HCT116 (cell line): ENCODE measurements at regions not wholly inside any gene's neighbourhood (a gene's known extent, or its start where the extent isn't known, plus 50 kb on each side); places are given as distances from the start of the nearest gene placed in this dataset.

Experiments used
- ATAC-seq: fragments of 200-7000 bp; cut with Tn5 transposase; 2 replicates; pipeline ENCODE4 v1.9.1; 2020; ENCODE audit warnings: mild to moderate bottlenecking, moderate library complexity
- BruUV-seq: library from RNA; stranded (reverse); fragments of 400-500 nt; replicated peaks from 2 replicates; lab custom pipeline; 2021; lab: Mats Ljungman, UMichigan
- CTCF ChIA-PET: fragments of 300-600 bp; sonication (Branson Sonifier 250); formaldehyde crosslinking; loops from one replicate; lab custom pipeline; 2021; ENCODE audit warnings: antibody characterized with exemption; lab: Charles Lee
- POLR2A ChIA-PET: fragments of 300-600, 350-600 bp; sonication (Branson Sonifier 250); formaldehyde crosslinking; loops from one replicate; lab custom pipeline; 2021; ENCODE audit warnings: antibody characterized with exemption; lab: Charles Lee
- RAD21 ChIA-PET, 2 experiments: fragments of 300-600 bp; sonication (Branson Sonifier 250); formaldehyde crosslinking; loops; one replicate each; lab custom pipeline; 2023; ENCODE audit warnings: low total read pairs in 2 of 2; ENCODE audit not compliant: uncharacterized antibody in 2 of 2, unreplicated experiment in 2 of 2, low non-redundant PET in 1 of 2; lab: Charles Lee
- DNase-seq: peaks from one replicate; pipeline ENCODE4 v3.0.0-alpha.2; 2010; ENCODE audit warnings: low read depth, low spot score
- H2AFZ ChIP-seq: fragments of 200-600 bp; shearing (Covaris generic), sonication (generic); 2 replicates; pipeline ENCODE4 v1.6.1; 2017; ENCODE audit warnings: low read depth, mixed run types, mixed read lengths, antibody characterized with exemption, low read length; ENCODE audit not compliant: poor library complexity, severe bottlenecking
- H3K27ac ChIP-seq: 2 replicates; pipeline ENCODE4 v1.5.1; 2012; ENCODE audit warnings: low read depth, low read length
- H3K27me3 ChIP-seq: fragments of 200-600 bp; sonication (generic); 2 replicates; pipeline ENCODE4 v1.6.1; 2016; ENCODE audit warnings: mixed run types, low read length, mixed read lengths; ENCODE audit not compliant: insufficient read depth
- H3K36me3 ChIP-seq, 2 experiments: fragments of 200-500 bp in 1 of 2; fragments of 200-600 bp in 1 of 2; sonication (Bioruptor generic) in 1 of 2; sonication (generic) in 1 of 2; 2 replicates each; pipeline versions ENCODE4 v1.5.1 to v1.6.1; 2014 to 2016; ENCODE audit warnings: low read length in 2 of 2, inconsistent platforms in 1 of 2, mixed read lengths in 1 of 2, mixed run types in 1 of 2; ENCODE audit not compliant: insufficient read depth in 2 of 2, control insufficient read depth in 1 of 2
- H3K4me1 ChIP-seq, 2 experiments: fragments of 200-600 bp in 1 of 2; sonication (generic) in 1 of 2; 2 replicates each; pipeline versions ENCODE4 v1.5.1 to v1.6.1; 2012 to 2017; ENCODE audit warnings: low read length in 2 of 2, inconsistent platforms in 1 of 2, mild to moderate bottlenecking in 1 of 2, mixed read lengths in 1 of 2, mixed run types in 1 of 2, moderate library complexity in 1 of 2; ENCODE audit not compliant: insufficient read depth in 2 of 2, control insufficient read depth in 1 of 2
- H3K4me2 ChIP-seq: fragments of 200-600 bp; sonication (generic); 2 replicates; pipeline ENCODE4 v1.6.1; 2017; ENCODE audit warnings: mixed run types, low read length, mixed read lengths
- H3K4me3 ChIP-seq, 2 experiments: fragments of 200-600 bp in 1 of 2; sonication (generic) in 1 of 2; replicated peaks in 1 of 2; 2 replicates each; pipeline ENCODE4 v1.5.1; 2011 to 2016; ENCODE audit warnings: low read length in 2 of 2, control low read depth in 1 of 2, low read depth in 1 of 2, mild to moderate bottlenecking in 1 of 2, mixed read lengths in 1 of 2, mixed run types in 1 of 2
- H3K79me2 ChIP-seq: fragments of 200-600 bp; sonication (generic); 2 replicates; pipeline ENCODE4 v1.6.1; 2017; ENCODE audit warnings: mild to moderate bottlenecking, mixed run types, low read length, moderate library complexity, mixed read lengths; ENCODE audit not compliant: insufficient read depth
- H3K9ac ChIP-seq: fragments of 200-600 bp; sonication (generic); 2 replicates; pipeline ENCODE4 v1.6.1; 2016; ENCODE audit warnings: low read length, mixed read lengths
- H3K9me2 ChIP-seq: fragments of 200-600 bp; sonication (generic), shearing (Covaris generic); 2 replicates; pipeline ENCODE4 v1.6.1; 2017; ENCODE audit warnings: mixed run types, mild to moderate bottlenecking, moderate library complexity; ENCODE audit not compliant: insufficient read depth
- H3K9me3 ChIP-seq, 2 experiments: fragments of 200-500 bp in 1 of 2; fragments of 200-600 bp in 1 of 2; sonication (Bioruptor generic) in 1 of 2; sonication (generic) in 1 of 2; 2 replicates each; pipeline ENCODE4 v1.6.1; 2014 to 2017; ENCODE audit warnings: low read length in 2 of 2, mixed read lengths in 2 of 2, inconsistent platforms in 1 of 2, low read depth in 1 of 2, mild to moderate bottlenecking in 1 of 2, mixed run types in 1 of 2, moderate library complexity in 1 of 2; ENCODE audit not compliant: control insufficient read depth in 1 of 2, insufficient read depth in 1 of 2
- H4K20me1 ChIP-seq: fragments of 200-600 bp; sonication (generic), shearing (Covaris generic); 2 replicates; pipeline ENCODE4 v1.6.1; 2017; ENCODE audit warnings: mixed run types, mild to moderate bottlenecking, moderate library complexity; ENCODE audit not compliant: insufficient read depth
- CEBPB ChIP-seq: IDR thresholded peaks from 2 replicates; pipeline ENCODE4 v1.6.1; 2012; ENCODE audit warnings: low read depth
- EGR1 ChIP-seq: IDR thresholded peaks from 2 replicates; pipeline ENCODE4 v1.6.1; 2012; ENCODE audit warnings: low read depth
- ELF1 ChIP-seq: IDR thresholded peaks from 2 replicates; pipeline ENCODE4 v1.6.1; 2012; ENCODE audit warnings: low read depth, borderline replicate concordance
- EZH2phosphoT487 ChIP-seq: fragments of 200-600 bp; IDR thresholded peaks from 2 replicates; pipeline ENCODE4 v1.6.1; 2018; ENCODE audit warnings: antibody characterized with exemption, borderline replicate concordance
- JUND ChIP-seq: IDR thresholded peaks from 2 replicates; pipeline ENCODE4 v1.6.1; 2012
- POLR2A ChIP-seq: IDR thresholded peaks from 2 replicates; pipeline ENCODE4 v1.7.0; 2011; ENCODE audit warnings: borderline replicate concordance; ENCODE audit not compliant: insufficient read depth, insufficient read length; ENCODE audit errors: extremely low read depth
- POLR2AphosphoS5 ChIP-seq: IDR thresholded peaks from 2 replicates; pipeline ENCODE4 v1.6.1; 2011; ENCODE audit warnings: mild to moderate bottlenecking, low read depth, low read length, moderate library complexity
- SIN3A ChIP-seq: IDR thresholded peaks from 2 replicates; pipeline ENCODE4 v1.6.1; 2012; ENCODE audit warnings: low read depth
- intact Hi-C: fragments of 100-400 bp; cut with micrococcal nuclease; formaldehyde crosslinking; loops from 2 replicates; pipeline ENCODE4 v1.10.0; 2022
- TF ChIP-seq, protein P1 (sequence below), 3 experiments: fragments of 200-600 bp in 1 of 3; sonication (generic) in 1 of 3; IDR thresholded peaks in 2 of 3; conservative IDR thresholded peaks in 1 of 3; 2 replicates each; pipeline ENCODE4 v1.5.1; 2012 to 2017; ENCODE audit warnings: low read depth in 2 of 3, low read length in 2 of 3, antibody characterized with exemption in 1 of 3, borderline replicate concordance in 1 of 3, control low read depth in 1 of 3, mild to moderate bottlenecking in 1 of 3, mixed read lengths in 1 of 3, mixed run types in 1 of 3, moderate library complexity in 1 of 3; ENCODE audit not compliant: insufficient read depth in 1 of 3
- TF ChIP-seq, protein P2 (sequence below): IDR thresholded peaks from 2 replicates; pipeline ENCODE4 v1.6.1; 2011; ENCODE audit warnings: mild to moderate bottlenecking, low read length, moderate library complexity; ENCODE audit not compliant: insufficient replicate concordance; ENCODE audit errors: extremely low read depth
- TF ChIP-seq, protein P3 (sequence below): IDR thresholded peaks from 2 replicates; pipeline ENCODE4 v1.6.1; 2012

DNA sequence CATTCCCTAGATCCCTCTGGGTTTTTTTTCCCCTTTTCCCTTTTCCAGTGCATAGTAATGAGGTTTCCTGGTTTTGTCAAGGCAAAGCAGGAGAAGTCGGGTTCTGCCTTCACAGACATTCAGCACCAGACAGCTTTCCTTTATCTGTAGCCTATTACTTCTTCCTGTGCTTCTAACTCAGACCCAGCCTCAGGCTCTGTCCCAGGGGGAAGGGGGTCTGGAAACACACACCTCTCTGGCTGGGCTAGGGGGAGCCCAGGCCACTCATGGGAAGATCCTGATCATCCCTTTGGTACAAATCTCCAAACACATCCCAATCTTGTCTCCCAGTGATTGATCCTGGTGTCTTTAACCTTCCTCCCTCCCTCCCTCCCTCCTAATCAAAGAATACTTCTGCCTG lies 656.4 kb downstream of the LMO4 start:
- ChIA-PET RAD21 (no interaction called here), POLR2A (no interaction called here), CTCF (interaction anchor here (0.7 to 1.4 kb wide), 2 partner anchors 19 to 32 kb away, joined by 3 to 4 read pairs; no protein-coding TSS in a partner anchor)
- H3K4me3 ChIP-seq: no peak overlapping the region
- no peaks in the 10 kb centered on the region for H3K36me3 ChIP-seq
- H3K27ac ChIP-seq: no peak overlapping the region
- DNase-seq (no peak), ATAC-seq (no peak)
- no peaks in the 10 kb centered on the region for H3K9me2 ChIP-seq
- intact Hi-C loops: no loop called here
- TF ChIP-seq, protein P1, sequence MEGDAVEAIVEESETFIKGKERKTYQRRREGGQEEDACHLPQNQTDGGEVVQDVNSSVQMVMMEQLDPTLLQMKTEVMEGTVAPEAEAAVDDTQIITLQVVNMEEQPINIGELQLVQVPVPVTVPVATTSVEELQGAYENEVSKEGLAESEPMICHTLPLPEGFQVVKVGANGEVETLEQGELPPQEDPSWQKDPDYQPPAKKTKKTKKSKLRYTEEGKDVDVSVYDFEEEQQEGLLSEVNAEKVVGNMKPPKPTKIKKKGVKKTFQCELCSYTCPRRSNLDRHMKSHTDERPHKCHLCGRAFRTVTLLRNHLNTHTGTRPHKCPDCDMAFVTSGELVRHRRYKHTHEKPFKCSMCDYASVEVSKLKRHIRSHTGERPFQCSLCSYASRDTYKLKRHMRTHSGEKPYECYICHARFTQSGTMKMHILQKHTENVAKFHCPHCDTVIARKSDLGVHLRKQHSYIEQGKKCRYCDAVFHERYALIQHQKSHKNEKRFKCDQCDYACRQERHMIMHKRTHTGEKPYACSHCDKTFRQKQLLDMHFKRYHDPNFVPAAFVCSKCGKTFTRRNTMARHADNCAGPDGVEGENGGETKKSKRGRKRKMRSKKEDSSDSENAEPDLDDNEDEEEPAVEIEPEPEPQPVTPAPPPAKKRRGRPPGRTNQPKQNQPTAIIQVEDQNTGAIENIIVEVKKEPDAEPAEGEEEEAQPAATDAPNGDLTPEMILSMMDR (IDR thresholded peaks at IDR 0.05 in 2 of 3, conservative IDR thresholded peaks at IDR 0.05 in 1 of 3; ENCODE audit: borderline replicate concordance in 1 of 3, insufficient read depth in 1 of 3, low read depth in 2 of 3, low read length in 2 of 3): no peak
- no peak for TF ChIP-seq EZH2phosphoT487
- TF ChIP-seq, protein P2, sequence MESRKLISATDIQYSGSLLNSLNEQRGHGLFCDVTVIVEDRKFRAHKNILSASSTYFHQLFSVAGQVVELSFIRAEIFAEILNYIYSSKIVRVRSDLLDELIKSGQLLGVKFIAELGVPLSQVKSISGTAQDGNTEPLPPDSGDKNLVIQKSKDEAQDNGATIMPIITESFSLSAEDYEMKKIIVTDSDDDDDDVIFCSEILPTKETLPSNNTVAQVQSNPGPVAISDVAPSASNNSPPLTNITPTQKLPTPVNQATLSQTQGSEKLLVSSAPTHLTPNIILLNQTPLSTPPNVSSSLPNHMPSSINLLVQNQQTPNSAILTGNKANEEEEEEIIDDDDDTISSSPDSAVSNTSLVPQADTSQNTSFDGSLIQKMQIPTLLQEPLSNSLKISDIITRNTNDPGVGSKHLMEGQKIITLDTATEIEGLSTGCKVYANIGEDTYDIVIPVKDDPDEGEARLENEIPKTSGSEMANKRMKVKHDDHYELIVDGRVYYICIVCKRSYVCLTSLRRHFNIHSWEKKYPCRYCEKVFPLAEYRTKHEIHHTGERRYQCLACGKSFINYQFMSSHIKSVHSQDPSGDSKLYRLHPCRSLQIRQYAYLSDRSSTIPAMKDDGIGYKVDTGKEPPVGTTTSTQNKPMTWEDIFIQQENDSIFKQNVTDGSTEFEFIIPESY: no peak
- TF ChIP-seq CEBPB: no peak
- TF ChIP-seq JUND: no peak
- TF ChIP-seq EGR1: no peak
- TF ChIP-seq, protein P3, sequence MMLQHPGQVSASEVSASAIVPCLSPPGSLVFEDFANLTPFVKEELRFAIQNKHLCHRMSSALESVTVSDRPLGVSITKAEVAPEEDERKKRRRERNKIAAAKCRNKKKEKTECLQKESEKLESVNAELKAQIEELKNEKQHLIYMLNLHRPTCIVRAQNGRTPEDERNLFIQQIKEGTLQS: no peak
- no peak for TF ChIP-seq ELF1
- no peak for TF ChIP-seq POLR2A
- TF ChIP-seq POLR2AphosphoS5: no peak
- TF ChIP-seq SIN3A: no peak
- H3K79me2 ChIP-seq: no peaks in the 10 kb centered on the region
- H3K4me1 ChIP-seq: no peaks in the 10 kb centered on the region
- no TSS peak for BruUV-seq
- no peak overlapping the region for H2AFZ ChIP-seq
- no peaks in the 10 kb centered on the region for H4K20me1 ChIP-seq
- no peaks in the 10 kb centered on the region for H3K9me3 ChIP-seq
- no peak overlapping the region for H3K4me2 ChIP-seq
- no peaks in the 10 kb centered on the region for H3K27me3 ChIP-seq
- H3K9ac ChIP-seq: no peak overlapping the region
